ENCODE measurements at regions not wholly inside any gene's neighbourhood (a gene's known extent, or its start where the extent isn't known, plus 50 kb on each side); places are given as distances from the start of the nearest gene placed in this dataset.

DNA sequence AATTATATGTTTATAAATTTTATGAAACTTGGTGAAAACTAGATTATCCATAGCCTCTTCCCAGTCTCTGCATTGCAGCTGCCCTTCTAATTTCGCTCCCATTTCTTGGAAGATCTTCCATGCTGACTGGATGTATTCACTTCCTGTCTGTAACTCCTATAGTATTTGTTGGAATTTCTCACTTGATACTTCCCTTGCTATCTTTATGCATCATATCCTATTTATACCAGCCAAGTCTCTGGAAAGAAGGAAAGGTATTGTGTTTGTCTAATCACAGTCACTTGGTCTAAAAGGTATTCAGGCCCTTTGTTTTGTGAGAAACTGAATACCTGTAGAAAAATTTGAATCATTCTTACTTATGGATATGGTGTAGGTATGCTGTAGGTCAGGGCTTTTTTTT is 870.9 kb upstream of the FRG1 start:
- H3K27me3 ChIP-seq = no peaks in the 10 kb centered on the region
- H3K27ac ChIP-seq = no peak overlapping the region
- TF ChIP-seq, protein P1, sequence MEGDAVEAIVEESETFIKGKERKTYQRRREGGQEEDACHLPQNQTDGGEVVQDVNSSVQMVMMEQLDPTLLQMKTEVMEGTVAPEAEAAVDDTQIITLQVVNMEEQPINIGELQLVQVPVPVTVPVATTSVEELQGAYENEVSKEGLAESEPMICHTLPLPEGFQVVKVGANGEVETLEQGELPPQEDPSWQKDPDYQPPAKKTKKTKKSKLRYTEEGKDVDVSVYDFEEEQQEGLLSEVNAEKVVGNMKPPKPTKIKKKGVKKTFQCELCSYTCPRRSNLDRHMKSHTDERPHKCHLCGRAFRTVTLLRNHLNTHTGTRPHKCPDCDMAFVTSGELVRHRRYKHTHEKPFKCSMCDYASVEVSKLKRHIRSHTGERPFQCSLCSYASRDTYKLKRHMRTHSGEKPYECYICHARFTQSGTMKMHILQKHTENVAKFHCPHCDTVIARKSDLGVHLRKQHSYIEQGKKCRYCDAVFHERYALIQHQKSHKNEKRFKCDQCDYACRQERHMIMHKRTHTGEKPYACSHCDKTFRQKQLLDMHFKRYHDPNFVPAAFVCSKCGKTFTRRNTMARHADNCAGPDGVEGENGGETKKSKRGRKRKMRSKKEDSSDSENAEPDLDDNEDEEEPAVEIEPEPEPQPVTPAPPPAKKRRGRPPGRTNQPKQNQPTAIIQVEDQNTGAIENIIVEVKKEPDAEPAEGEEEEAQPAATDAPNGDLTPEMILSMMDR (IDR thresholded peaks at IDR 0.05) = no peak
- no peak for TF ChIP-seq POLR2A (IDR thresholded peaks at IDR 0.05)
- no peak for TF ChIP-seq POLR2AphosphoS5 (IDR thresholded peaks at IDR 0.05; ENCODE audit: insufficient read depth in 1 of 2, low read depth in 1 of 2)
- no peak for DNase-seq (ENCODE audit: extremely low spot score in 2 of 2)
- no peak overlapping the region for H3K4me3 ChIP-seq
- H3K4me1 ChIP-seq = no peaks in the 10 kb centered on the region
- H3K9me3 ChIP-seq = no peaks in the 10 kb centered on the region
- intact Hi-C loops (cut with DNase I) = no loop called here
- H3K36me3 ChIP-seq = no peaks in the 10 kb centered on the region

DNA sequence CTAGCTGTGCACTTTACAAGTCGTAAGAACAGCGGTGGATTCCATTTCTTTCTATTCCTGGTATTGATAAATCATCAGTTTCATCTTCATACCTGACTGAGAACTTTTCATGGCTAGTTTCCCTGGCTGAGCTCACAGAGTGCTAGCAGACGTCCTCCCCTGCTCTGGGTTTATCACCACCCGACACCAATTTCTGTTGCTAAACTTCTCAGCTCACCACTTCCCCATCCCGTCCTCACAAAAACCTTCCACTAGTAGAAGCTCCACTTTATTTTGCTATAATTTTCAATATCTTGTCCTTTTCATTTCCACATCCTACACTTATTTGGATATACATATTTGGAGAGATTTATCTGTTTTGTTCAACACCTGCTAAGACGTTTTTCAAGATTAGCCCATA is 869.4 kb upstream of the FRG1 start:
- DNase-seq (ENCODE audit: extremely low spot score in 2 of 2) = no peak
- Histone ChIP-seq H3K27me3 (no peaks in the 10 kb centered on the region), H3K27ac (no peak overlapping the region), H3K9me3 (no peaks in the 10 kb centered on the region), H3K36me3 (no peaks in the 10 kb centered on the region), H3K4me1 (no peaks in the 10 kb centered on the region), H3K4me3 (no peak overlapping the region)
- no peak for TF ChIP-seq POLR2A (IDR thresholded peaks at IDR 0.05)
- no peak for TF ChIP-seq POLR2AphosphoS5 (IDR thresholded peaks at IDR 0.05; ENCODE audit: insufficient read depth in 1 of 2, low read depth in 1 of 2)
- TF ChIP-seq, protein P1 (IDR thresholded peaks at IDR 0.05) = no peak
- intact Hi-C loops (cut with DNase I) = no loop called here

DNA sequence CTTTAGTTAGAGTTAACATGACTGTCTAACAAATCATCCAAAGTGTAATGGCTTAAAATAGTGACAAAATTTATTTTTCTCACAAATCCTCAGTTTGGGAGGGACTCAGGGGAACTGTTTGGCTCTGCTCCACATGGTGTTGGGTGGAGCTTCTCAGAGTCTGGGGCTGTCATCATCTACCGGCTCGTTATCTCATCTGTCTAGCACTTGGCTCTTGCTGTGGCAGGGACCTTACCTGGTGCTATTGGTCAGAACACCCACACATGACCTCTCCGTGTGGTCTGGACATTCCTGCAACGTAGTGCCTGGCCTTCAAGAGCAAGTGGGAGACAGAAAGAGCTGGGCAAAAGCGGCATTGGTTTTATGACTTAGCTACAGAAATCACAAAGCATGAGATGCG is 866.9 kb upstream of the FRG1 start:
- no peaks in the 10 kb centered on the region for H3K4me1 ChIP-seq
- no peak overlapping the region for H3K4me3 ChIP-seq
- no peak for DNase-seq (ENCODE audit: extremely low spot score in 2 of 2)
- no peaks in the 10 kb centered on the region for H3K27me3 ChIP-seq
- intact Hi-C loops (cut with DNase I) = no loop called here
- TF ChIP-seq POLR2AphosphoS5 (IDR thresholded peaks at IDR 0.05; ENCODE audit: insufficient read depth in 1 of 2, low read depth in 1 of 2) (no peak), POLR2A (IDR thresholded peaks at IDR 0.05) (no peak)
- TF ChIP-seq, protein P1 (IDR thresholded peaks at IDR 0.05) = no peak
- no peak overlapping the region for H3K27ac ChIP-seq
- H3K36me3 ChIP-seq = no peaks in the 10 kb centered on the region
- no peaks in the 10 kb centered on the region for H3K9me3 ChIP-seq

DNA sequence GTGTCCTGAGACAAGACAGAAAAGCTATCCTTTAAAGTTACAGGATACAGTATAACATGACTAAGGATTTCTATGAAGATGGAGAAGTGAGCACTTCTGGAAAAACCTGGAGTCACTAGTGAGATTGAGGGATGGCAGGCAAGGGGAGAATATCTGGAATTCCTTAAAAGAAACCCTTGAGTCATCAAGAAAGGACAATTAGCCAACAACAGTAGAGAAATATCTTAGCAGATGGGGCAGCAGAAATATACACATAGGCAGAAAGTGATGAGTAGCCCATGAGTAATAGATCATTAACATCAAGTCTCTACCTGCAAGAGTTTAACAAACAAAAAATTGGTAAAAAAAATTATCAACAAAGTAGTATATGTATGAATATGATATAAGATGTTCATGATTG is 858.8 kb upstream of the FRG1 start:
- no peak for DNase-seq (ENCODE audit: extremely low spot score in 2 of 2)
- Histone ChIP-seq H3K4me3 (no peak overlapping the region), H3K27me3 (no peaks in the 10 kb centered on the region), H3K36me3 (no peaks in the 10 kb centered on the region), H3K9me3 (no peaks in the 10 kb centered on the region), H3K27ac (no peak overlapping the region), H3K4me1 (no peaks in the 10 kb centered on the region)
- TF ChIP-seq, protein P1 (IDR thresholded peaks at IDR 0.05) = no peak
- intact Hi-C loops (cut with DNase I) = no loop called here

DNA sequence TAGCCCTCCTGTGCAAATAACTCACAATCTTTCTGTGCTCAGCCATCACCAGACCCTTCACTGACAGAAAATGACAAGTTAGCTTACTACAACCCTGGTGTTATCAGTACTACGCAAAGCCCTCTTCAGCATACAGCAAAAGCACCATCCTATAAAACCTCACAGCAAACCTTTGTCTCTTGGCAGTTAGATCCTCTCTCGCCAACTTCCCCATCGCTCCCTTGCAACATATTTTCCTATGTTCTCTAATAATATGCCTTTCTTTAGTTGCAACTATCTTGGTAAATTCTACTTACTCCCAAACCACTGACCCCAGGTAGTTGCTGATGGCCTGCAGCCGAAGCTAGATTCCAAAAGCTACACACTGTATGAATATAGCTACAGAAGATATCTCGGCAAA is 856.9 kb upstream of the FRG1 start:
- no peaks in the 10 kb centered on the region for H3K9me3 ChIP-seq
- TF ChIP-seq, protein P1 (IDR thresholded peaks at IDR 0.05) = no peak
- TF ChIP-seq POLR2A (IDR thresholded peaks at IDR 0.05) = no peak
- TF ChIP-seq POLR2AphosphoS5 (IDR thresholded peaks at IDR 0.05; ENCODE audit: insufficient read depth in 1 of 2, low read depth in 1 of 2) = no peak
- no peak for DNase-seq (ENCODE audit: extremely low spot score in 2 of 2)

More for the DNA sequence above, 856.9 kb upstream of the FRG1 start:
- Histone ChIP-seq H3K4me1 (no peaks in the 10 kb centered on the region), H3K27me3 (no peaks in the 10 kb centered on the region), H3K36me3 (no peaks in the 10 kb centered on the region), H3K27ac (no peak overlapping the region), H3K4me3 (no peak overlapping the region)
- intact Hi-C loops (cut with DNase I) = no loop called here
